SK-MEL-5 (cell line): ENCODE measurements at regions not wholly inside any gene's neighbourhood (a gene's known extent, or its start where the extent isn't known, plus 50 kb on each side); places are given as distances from the start of the nearest gene placed in this dataset.
"Not testable (repeated sequence)": the region's sequence is repeated elsewhere in the genome, so short reads cannot be mapped to it uniquely, and the experiment has no call there.

ENCODE experiments used
- DNase-seq: peaks from one replicate; pipeline ENCODE4 v3.0.0-alpha.2; 2016; ENCODE audit warnings: low read depth, low spot score
- in situ Hi-C: cut with HindIII; loops from 2 replicates; pipeline ENCODE4 v1.10.0; 2016; ENCODE audit warnings: low sequenced_read_pairs, high pct_unique_total_duplicates, low pct_unique_long_range_greater_than_20kb

DNA sequence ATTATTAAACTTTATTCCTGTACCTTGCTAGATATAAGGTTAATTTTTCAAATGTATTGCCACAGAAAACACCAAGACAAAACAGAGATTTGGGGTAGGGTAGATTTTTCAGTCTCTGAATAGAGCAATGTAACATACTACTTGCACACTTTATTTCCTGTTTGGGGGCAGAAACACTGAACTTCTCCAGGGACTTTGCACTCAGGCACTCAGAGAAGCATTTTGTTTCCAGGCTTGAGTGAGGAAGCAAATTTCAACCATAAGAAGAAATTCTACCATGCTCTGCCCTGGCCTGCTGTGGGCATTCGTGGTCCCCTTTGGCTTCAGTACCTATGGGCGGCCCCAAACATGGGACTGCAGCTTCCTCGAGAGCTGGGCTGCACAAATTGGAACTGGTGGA, 399.1 kb downstream of the DAD1 start:
- in situ Hi-C loops = no loop called here
- DNase-seq = no peak

GRCh38 chr14:22188318-22188717, 400.7 kb downstream of the DAD1 start:
- no peak for DNase-seq
- in situ Hi-C loops = no loop called here

GRCh38 chr14:22185789-22186188, 403.2 kb downstream of the DAD1 start:
- in situ Hi-C loops = no loop called here
- no peak for DNase-seq

- DNase-seq = peak; percentile 54
- in situ Hi-C loops = no loop called here
Measured at GRCh38 chr14:22185191-22185590, 403.8 kb downstream of the DAD1 start.

- no peak for DNase-seq
- in situ Hi-C loops = no loop called here
Measured at GRCh38 chr14:22184830-22185168, 404.2 kb downstream of the DAD1 start.

GRCh38 chr14:22184157-22184829, 404.7 kb downstream of the DAD1 start:
- in situ Hi-C loops = no loop called here
- no peak for DNase-seq

DNA sequence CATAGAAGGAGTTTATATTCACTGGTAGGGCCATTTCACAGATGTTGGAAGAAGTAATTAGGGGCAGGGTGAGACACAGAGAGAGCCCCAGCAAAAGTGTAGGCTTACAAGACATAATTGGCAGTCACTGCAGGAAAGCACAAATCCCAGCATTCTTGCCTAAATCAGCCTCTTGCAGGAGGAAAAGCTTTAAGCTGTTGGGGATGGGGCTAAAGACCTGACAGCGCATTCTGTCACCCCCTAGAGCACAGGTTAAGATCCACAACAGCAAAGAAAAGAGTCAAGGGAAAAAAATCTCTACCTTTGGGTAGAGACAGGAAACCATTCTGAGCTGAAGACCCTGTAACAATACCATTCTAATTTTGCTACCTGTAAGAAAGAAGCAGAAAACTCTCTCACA, 409.0 kb downstream of the DAD1 start:
- in situ Hi-C loops = no loop called here
- no peak for DNase-seq

- in situ Hi-C loops = no loop called here
- no peak for DNase-seq
Measured at GRCh38 chr14:22179190-22179589, 409.8 kb downstream of the DAD1 start.

DNA sequence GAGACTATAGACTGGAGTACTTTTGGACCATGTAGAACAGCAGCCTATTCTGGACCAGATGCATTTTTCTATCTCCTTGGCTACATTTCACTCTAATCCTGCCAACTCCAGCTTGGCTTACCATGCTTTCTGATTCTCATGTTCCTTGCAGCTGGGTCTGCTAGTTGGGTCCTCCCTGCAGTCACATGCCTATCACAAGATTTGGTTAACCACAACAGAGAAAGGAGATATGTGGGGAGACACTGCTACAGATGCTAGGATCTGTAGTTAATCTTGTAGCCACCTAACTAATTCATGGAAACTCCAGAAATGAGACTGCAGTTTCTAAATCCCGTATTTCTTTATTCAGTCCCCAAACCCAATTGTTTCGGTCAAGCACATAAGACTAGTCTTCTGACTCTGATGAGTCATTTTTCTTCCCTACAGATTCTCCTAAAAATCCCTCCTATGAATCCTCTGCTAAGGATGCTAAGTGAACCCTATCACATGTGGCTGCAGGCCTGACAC, 410.6 kb downstream of the DAD1 start:
- peak; percentile 28 for DNase-seq
- in situ Hi-C loops = no loop called here

DNA sequence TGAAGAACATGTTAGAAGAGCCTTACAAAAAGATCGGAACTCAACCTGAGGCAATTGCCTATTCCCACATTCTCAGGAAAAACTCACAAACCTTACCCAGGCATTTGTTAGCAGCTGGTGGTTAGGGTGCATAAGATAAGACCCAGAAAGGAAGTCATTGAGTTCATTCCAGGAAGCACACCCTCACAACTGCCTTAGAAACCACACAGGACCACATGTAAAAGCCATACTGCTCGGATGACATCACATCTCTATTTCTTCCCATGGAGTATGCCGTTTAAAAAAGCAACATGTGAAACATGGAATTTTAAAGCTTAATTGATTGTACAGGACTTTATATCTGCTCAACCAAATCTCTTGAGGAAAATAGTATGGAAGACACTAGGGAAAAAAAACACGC, 411.2 kb downstream of the DAD1 start:
- DNase-seq = no peak
- in situ Hi-C loops = no loop called here

DNA sequence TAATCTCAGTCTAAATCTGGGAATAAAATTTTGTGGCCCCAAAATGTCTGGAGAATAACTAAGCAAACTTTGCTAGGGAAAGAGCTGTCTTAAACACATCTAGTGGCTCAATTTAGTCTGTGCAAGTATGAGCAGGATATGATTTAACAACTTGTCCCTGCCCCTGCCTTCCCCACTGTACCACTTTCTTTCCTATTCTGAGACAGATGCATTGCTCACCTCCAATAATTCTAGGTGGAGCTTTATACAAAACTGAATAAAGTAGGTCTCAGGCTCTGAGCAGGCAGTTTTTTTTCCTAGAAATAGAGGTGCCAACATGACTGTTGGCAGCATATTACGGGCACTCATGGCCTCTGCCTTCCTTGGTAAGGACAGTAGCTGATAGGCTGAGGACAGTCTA, 412.1 kb downstream of the DAD1 start:
- in situ Hi-C loops = no loop called here
- no peak for DNase-seq

GRCh38 chr14:22175278-22175558, 413.8 kb downstream of the DAD1 start:
- in situ Hi-C loops, DNase-seq: not testable (repeated sequence)

- in situ Hi-C loops = no loop called here
- DNase-seq = no peak
Measured at GRCh38 chr14:22174412-22175277, 414.4 kb downstream of the DAD1 start.

DNA sequence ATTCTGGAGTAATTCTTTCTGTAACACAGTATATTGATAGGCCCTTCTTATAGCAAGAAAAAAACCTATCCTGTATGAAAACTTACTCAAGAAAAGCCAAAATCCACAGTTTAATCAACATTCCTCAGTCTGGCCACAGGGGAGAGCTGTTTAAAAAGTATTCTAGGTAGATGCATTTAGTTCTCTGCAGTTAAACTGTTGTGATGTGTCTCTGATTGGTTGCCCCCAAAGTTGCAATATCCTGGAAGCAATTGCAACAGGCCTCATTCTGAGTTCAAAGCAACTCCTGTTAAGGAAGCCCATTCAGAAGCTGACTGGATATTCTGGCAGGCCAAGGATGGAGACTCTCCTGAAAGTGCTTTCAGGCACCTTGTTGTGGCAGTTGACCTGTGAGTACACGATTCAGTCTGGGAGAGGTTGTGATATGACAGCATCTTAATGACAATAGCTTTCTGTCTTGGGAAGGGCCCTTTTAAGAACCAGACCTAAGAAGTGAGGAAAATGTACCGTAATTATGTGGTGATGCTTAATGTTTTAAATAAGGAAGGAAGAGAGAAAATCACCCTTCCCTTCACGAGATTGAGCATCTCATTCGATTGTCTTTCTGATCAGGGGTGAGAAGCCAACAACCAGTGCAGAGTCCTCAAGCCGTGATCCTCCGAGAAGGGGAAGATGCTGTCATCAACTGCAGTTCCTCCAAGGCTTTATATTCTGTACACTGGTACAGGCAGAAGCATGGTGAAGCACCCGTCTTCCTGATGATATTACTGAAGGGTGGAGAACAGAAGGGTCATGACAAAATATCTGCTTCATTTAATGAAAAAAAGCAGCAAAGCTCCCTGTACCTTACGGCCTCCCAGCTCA, 420.7 kb downstream of the DAD1 start:
- in situ Hi-C loops = no loop called here
- DNase-seq = peak; percentile 28

GRCh38 chr14:22164616-22165015, 424.4 kb downstream of the DAD1 start:
- in situ Hi-C loops = no loop called here
- no peak for DNase-seq

GRCh38 chr14:22163051-22163450, 426.0 kb downstream of the DAD1 start:
- in situ Hi-C loops = no loop called here

GRCh38 chr14:22159957-22160356, 429.1 kb downstream of the DAD1 start:
- in situ Hi-C loops = no loop called here
- no peak for DNase-seq

More at GRCh38 chr14:22163051-22163450, 426.0 kb downstream of the DAD1 start:
- peak; percentile 46 for DNase-seq

DNA sequence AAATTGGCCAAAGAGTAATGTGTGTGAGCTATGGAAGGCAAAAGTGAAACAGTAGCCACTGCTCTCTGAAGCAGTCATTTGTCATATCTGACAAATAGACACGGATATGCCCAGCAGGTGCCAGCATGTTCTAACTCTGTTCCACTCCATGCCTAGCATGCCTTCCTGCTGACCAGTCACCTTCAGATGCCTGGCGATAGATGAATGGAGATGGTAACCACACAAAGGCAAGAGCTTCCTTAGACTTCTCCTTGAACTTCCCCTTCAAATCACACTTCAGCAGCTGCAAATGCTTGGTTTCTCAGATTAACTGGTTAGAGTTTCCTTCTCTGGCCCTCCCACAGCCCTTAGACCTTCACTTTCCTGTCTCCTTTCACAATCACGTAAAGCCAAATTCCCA, 429.9 kb downstream of the DAD1 start:
- in situ Hi-C loops = no loop called here

More for the DNA sequence above, 429.9 kb downstream of the DAD1 start:
- DNase-seq = no peak
